Esophagus muscularis mucosa (tissue), 3 donors: ENCODE measurements at regions not wholly inside any gene's neighbourhood (a gene's known extent, or its start where the extent isn't known, plus 50 kb on each side); places are given as distances from the start of the nearest gene placed in this dataset.

Source experiments
- POLR2A ChIP-seq: fragments of 450-650 bp; IDR thresholded peaks from one replicate; pipeline ENCODE4 v1.6.1; 2017; ENCODE audit warnings: antibody characterized with exemption, moderate library complexity, mild to moderate bottlenecking, low read depth
- POLR2AphosphoS5 ChIP-seq, 2 donors: sonication (generic); formaldehyde crosslinking; IDR thresholded peaks; one replicate each; pipeline ENCODE4 v1.6.1; 2017; ENCODE audit warnings: antibody characterized with exemption in 2 of 2
- TF ChIP-seq, protein P1 (sequence below), 3 experiments: fragments of 200-600 bp in 2 of 3; fragments of 450-650 bp in 1 of 3; sonication (generic) in 2 of 3; IDR thresholded peaks; one replicate each; pipeline ENCODE4 v1.5.1; 2017 to 2019; ENCODE audit warnings: antibody characterized with exemption in 3 of 3, mild to moderate bottlenecking in 2 of 3, moderate library complexity in 1 of 3

- TF ChIP-seq, protein P1, sequence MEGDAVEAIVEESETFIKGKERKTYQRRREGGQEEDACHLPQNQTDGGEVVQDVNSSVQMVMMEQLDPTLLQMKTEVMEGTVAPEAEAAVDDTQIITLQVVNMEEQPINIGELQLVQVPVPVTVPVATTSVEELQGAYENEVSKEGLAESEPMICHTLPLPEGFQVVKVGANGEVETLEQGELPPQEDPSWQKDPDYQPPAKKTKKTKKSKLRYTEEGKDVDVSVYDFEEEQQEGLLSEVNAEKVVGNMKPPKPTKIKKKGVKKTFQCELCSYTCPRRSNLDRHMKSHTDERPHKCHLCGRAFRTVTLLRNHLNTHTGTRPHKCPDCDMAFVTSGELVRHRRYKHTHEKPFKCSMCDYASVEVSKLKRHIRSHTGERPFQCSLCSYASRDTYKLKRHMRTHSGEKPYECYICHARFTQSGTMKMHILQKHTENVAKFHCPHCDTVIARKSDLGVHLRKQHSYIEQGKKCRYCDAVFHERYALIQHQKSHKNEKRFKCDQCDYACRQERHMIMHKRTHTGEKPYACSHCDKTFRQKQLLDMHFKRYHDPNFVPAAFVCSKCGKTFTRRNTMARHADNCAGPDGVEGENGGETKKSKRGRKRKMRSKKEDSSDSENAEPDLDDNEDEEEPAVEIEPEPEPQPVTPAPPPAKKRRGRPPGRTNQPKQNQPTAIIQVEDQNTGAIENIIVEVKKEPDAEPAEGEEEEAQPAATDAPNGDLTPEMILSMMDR (IDR thresholded peaks at IDR 0.05) = no peak
- TF ChIP-seq POLR2A (no peak), POLR2AphosphoS5 (IDR thresholded peaks at IDR 0.05) (no peak)
Measured at GRCh38 chr11:37411289-37411688, 813.3 kb upstream of the RAG2 start.
